ENCODE measurements at regions not wholly inside any gene's neighbourhood (a gene's known extent, or its start where the extent isn't known, plus 50 kb on each side); places are given as distances from the start of the nearest gene placed in this dataset.

DNA sequence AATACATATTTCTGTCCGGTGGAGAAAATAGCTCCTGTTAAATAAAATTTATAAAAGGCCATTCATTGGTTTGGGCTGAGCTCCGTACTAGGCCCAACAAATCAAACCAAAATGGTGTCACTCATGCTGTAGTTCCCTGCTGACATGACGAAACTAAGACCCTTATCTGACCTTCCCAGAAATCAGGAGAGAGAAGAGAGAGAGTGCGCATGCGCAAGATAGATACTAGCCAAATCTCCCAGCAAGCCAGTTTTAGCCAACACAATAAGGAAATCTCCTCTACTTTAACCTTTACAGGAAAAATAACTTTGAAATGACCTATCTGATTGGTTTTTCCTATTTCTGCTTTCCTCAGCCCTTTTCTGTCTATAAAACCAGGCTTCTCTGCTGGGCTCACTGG, 152.7 kb upstream of the RMST start:
- TF ChIP-seq, protein P1, sequence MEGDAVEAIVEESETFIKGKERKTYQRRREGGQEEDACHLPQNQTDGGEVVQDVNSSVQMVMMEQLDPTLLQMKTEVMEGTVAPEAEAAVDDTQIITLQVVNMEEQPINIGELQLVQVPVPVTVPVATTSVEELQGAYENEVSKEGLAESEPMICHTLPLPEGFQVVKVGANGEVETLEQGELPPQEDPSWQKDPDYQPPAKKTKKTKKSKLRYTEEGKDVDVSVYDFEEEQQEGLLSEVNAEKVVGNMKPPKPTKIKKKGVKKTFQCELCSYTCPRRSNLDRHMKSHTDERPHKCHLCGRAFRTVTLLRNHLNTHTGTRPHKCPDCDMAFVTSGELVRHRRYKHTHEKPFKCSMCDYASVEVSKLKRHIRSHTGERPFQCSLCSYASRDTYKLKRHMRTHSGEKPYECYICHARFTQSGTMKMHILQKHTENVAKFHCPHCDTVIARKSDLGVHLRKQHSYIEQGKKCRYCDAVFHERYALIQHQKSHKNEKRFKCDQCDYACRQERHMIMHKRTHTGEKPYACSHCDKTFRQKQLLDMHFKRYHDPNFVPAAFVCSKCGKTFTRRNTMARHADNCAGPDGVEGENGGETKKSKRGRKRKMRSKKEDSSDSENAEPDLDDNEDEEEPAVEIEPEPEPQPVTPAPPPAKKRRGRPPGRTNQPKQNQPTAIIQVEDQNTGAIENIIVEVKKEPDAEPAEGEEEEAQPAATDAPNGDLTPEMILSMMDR (IDR thresholded peaks at IDR 0.05; ENCODE audit: low read length, missing control alignments): no peak
- no peak for DNase-seq (ENCODE audit: low read depth)
- no peak overlapping the region for H3K4me3 ChIP-seq (replicated peaks; ENCODE audit: low read depth, low read length)

DNA sequence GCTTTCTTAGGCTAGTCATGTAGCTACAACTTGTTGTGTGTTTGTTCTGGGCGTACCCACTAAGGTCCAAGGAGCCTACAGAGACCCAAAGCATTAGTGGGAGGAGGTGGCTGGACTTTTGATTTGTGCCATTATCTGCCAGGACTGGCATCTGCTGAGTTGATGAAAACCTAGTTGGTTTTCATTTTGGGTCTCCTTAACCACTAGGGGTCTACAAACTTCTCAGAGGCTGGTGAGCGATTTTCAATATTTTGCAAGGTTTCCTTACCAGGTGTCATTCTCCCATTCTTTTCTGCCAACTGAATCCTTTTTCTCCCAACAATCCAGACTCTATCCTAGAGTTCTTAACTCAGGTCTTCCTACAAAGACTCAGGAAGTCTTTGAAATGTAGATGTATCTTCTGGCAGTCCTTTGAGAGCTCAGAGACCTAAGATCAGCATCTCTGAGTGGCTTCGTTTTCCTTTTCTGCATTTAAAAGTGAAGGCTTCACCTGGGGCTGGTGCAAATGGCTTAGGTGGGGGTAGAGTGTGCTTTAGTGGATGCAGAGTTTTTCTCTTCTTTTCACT, 150.0 kb upstream of the RMST start:
- no peak for DNase-seq (ENCODE audit: low read depth)
- H3K4me3 ChIP-seq (replicated peaks; ENCODE audit: low read depth, low read length): no peak overlapping the region
- TF ChIP-seq, protein P1 (IDR thresholded peaks at IDR 0.05; ENCODE audit: low read length, missing control alignments): no peak

DNA sequence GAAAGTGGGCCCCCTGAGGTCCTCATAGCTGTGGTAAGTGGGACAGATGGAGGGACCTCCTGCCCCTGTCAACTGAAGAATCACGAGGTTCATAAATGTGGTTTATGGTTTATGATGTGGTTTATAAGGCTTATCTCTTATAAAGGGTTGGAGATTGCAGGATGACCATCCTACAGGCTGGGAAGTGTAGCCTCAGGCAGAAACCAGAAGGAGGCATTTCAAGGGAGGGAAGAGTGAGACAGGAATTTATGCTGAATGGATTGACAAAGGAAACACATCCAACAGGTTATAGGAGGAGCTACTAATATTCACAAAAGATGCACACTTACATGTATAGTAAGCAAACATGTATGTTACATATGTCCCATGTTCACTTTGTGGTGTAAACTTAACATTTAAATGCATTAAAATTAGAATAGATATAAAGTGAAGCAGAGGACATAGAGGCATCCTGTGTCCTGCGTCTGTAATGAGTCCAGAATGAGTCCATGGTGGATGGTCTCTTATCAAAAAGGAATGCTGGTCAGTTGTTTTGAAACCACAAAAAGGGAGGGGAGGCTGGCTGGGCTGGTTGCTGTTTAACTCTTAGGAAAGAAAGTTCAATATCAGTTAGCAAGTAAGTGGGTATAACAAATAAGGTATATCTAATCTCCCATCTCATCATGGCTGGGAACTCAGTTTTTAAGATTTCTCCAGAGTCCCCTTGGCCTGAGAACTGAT, 149.0 kb upstream of the RMST start:
- TF ChIP-seq, protein P1 (IDR thresholded peaks at IDR 0.05; ENCODE audit: low read length, missing control alignments): no peak
- H3K4me3 ChIP-seq (replicated peaks; ENCODE audit: low read depth, low read length): no peak overlapping the region
- no peak for DNase-seq (ENCODE audit: low read depth)

DNA sequence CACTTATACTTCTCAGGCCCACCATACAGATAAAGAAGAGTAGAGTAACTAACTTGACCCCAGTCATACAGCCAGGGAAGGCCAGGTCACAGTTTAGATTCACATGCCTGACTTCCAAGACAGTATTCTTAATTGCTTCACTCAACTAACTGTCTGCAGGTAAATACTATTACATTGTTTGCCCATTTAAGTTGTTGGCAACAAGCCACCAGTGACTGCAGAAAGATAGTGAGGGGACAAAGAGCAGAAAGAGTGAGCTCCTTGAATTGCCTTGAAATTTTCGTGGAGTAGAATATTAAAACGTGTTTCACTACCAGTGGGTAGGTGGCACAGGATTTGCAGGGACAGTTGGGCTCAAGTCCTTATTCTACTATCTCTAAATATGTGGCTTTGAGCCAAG, 146.3 kb upstream of the RMST start:
- no peak for DNase-seq (ENCODE audit: low read depth)
- TF ChIP-seq, protein P1 (IDR thresholded peaks at IDR 0.05; ENCODE audit: low read length, missing control alignments): no peak
- no peak overlapping the region for H3K4me3 ChIP-seq (replicated peaks; ENCODE audit: low read depth, low read length)

DNA sequence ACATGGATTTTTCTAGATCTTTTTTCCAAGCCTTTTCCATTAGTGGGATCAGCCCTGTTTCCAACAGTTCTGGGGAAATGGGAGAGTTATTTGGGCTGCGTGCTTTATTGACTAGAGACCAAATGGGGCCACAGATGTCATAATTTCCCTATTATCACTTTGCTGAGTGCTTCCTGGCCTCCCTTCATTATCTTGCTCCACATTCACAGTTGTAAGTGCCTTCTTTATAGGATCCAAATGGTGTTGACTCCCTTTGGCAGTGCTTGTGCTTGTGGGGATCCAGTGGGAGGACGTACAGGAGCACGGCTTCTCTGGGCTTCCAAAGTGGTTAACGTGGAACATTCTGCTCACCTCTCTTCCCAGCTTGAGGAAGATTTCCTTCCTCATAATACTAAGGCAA, 141.0 kb upstream of the RMST start:
- DNase-seq (ENCODE audit: low read depth): no peak
- no peak overlapping the region for H3K4me3 ChIP-seq (replicated peaks; ENCODE audit: low read depth, low read length)
- TF ChIP-seq, protein P1 (IDR thresholded peaks at IDR 0.05; ENCODE audit: low read length, missing control alignments): no peak

DNA sequence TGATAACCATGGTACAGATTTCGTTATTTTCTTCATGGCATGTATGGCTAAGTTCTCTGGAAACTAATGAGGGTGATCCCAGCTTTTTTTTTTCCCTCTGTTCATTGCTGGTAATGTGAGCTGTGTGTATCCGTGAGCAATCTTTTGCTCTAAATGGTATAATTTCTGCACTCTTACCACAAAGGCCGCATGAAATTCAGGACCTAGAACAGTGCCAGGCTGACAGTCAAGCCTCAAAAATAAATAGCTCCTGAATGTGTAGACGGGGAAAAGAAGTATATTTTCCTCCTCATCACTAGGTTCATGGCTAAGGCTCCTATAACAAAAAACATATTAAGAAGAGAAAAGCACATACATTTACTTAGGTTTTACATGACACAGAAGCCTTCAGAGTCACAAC, 140.2 kb upstream of the RMST start:
- DNase-seq (ENCODE audit: low read depth): no peak
- no peak overlapping the region for H3K4me3 ChIP-seq (replicated peaks; ENCODE audit: low read depth, low read length)
- TF ChIP-seq, protein P1 (IDR thresholded peaks at IDR 0.05; ENCODE audit: low read length, missing control alignments): no peak

DNA sequence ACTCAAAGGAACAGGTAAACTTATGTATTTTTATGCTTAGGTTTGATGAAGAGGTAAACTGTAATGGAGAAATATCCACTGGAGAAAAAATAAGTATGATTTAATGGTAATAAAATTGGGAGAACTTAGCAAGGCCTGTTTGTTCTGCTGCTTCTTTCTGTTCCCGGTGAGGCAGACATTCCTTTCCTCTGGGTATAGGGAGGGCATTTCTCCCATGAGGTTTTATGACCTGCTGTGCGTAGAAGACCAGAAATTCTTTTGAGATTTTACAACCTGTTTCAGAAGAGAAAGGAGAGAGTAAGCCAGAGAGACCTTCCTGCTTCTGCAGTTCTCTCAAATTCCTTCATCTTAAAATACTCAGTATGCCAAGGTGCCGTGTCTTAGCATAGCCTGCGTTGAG, 139.4 kb upstream of the RMST start:
- H3K4me3 ChIP-seq (replicated peaks; ENCODE audit: low read depth, low read length): no peak overlapping the region
- TF ChIP-seq, protein P1 (IDR thresholded peaks at IDR 0.05; ENCODE audit: low read length, missing control alignments): no peak
- no peak for DNase-seq (ENCODE audit: low read depth)

Data from fibroblast of pulmonary artery (primary cell).